SK-N-SH treated with all-trans-retinoic acid at 6 μM for 48 hours (cell line): ENCODE measurements at regions not wholly inside any gene's neighbourhood (a gene's known extent, or its start where the extent isn't known, plus 50 kb on each side); places are given as distances from the start of the nearest gene placed in this dataset.
"Not testable (repeated sequence)": the region's sequence is repeated elsewhere in the genome, so short reads cannot be mapped to it uniquely, and the experiment has no call there.

Experiments used
- ATAC-seq: fragments of 200-7000 bp; cut with Tn5 transposase; 3 replicates; pipeline ENCODE4 v1.9.1; 2020; ENCODE audit warnings: mild to moderate bottlenecking, moderate library complexity
- ARNTL ChIP-seq: fragments of 450-650 bp; formaldehyde crosslinking; IDR thresholded peaks from 2 replicates; pipeline ENCODE4 v1.5.0; 2020; ENCODE audit warnings: low read depth, mild to moderate bottlenecking, moderate library complexity, borderline replicate concordance
- BACH2 ChIP-seq: fragments of 250-450 bp; sonication (Bioruptor Pico); IDR thresholded peaks from 2 replicates; pipeline ENCODE4 v1.9.0; 2021; ENCODE audit warnings: mild to moderate bottlenecking, borderline replicate concordance
- CREB5 ChIP-seq: fragments of 250-450 bp; sonication (Bioruptor Pico); IDR thresholded peaks from 2 replicates; pipeline ENCODE4 v1.5.1; 2020; ENCODE audit warnings: low read depth, mild to moderate bottlenecking, moderate library complexity
- CSDC2 ChIP-seq: fragments of 250-450 bp; sonication (Bioruptor Pico); IDR thresholded peaks from 2 replicates; pipeline ENCODE4 v1.5.0; 2020; ENCODE audit warnings: mild to moderate bottlenecking, moderate library complexity
- CSRNP3 ChIP-seq: fragments of 250-450 bp; sonication (Bioruptor Pico); IDR thresholded peaks from 2 replicates; pipeline ENCODE4 v1.5.1; 2021; ENCODE audit warnings: mild to moderate bottlenecking, moderate library complexity
- ESRRG ChIP-seq: fragments of 250-450 bp; sonication (Bioruptor Pico); IDR thresholded peaks from 2 replicates; pipeline ENCODE4 v1.6.1; 2021; ENCODE audit warnings: mild to moderate bottlenecking
- GLIS3 ChIP-seq: fragments of 250-450 bp; sonication (Bioruptor Pico); IDR thresholded peaks from 2 replicates; pipeline ENCODE4 v1.5.0; 2020; ENCODE audit warnings: mild to moderate bottlenecking, moderate library complexity
- OSR1 ChIP-seq: fragments of 250-450 bp; sonication (Bioruptor Pico); IDR thresholded peaks from 2 replicates; pipeline ENCODE4 v1.8.0; 2022; ENCODE audit warnings: moderate library complexity, mild to moderate bottlenecking, inconsistent platforms
- PPARA ChIP-seq: fragments of 250-450 bp; sonication (Bioruptor Pico); IDR thresholded peaks from 2 replicates; pipeline ENCODE4 v1.5.0; 2020; ENCODE audit warnings: mild to moderate bottlenecking, borderline replicate concordance
- SNAI2 ChIP-seq: fragments of 250-450 bp; sonication (Bioruptor Pico); IDR thresholded peaks from 2 replicates; pipeline ENCODE4 v1.5.0; 2020; ENCODE audit warnings: mild to moderate bottlenecking, moderate library complexity
- TCF4 ChIP-seq: fragments of 250-450 bp; sonication (Bioruptor Pico); IDR thresholded peaks from 2 replicates; pipeline ENCODE4 v1.8.0; 2021; ENCODE audit warnings: mild to moderate bottlenecking, moderate library complexity, borderline replicate concordance
- TOX ChIP-seq: fragments of 250-450 bp; sonication (Bioruptor Pico); IDR thresholded peaks from 2 replicates; pipeline ENCODE4 v1.8.0; 2021; ENCODE audit warnings: mild to moderate bottlenecking, moderate library complexity, borderline replicate concordance
- TSHZ2 ChIP-seq: fragments of 250-450 bp; sonication (Bioruptor Pico); IDR thresholded peaks from 2 replicates; pipeline ENCODE4 v1.5.0; 2020; ENCODE audit warnings: mild to moderate bottlenecking, moderate library complexity
- ZC3H10 ChIP-seq: fragments of 250-450 bp; sonication (Bioruptor Pico); IDR thresholded peaks from 2 replicates; pipeline ENCODE4 v1.5.1; 2021; ENCODE audit warnings: mild to moderate bottlenecking, moderate library complexity
- ZFP3 ChIP-seq: fragments of 250-450 bp; sonication (Bioruptor Pico); IDR thresholded peaks from 2 replicates; pipeline ENCODE4 v1.5.0; 2020; ENCODE audit warnings: mild to moderate bottlenecking, moderate library complexity
- ZFP30 ChIP-seq: fragments of 450-650 bp; formaldehyde crosslinking; IDR thresholded peaks from 2 replicates; pipeline ENCODE4 v1.5.0; 2022; ENCODE audit warnings: mild to moderate bottlenecking, moderate library complexity
- ZNF565 ChIP-seq: fragments of 450-650 bp; formaldehyde crosslinking; conservative IDR thresholded peaks from 2 replicates; pipeline ENCODE4 v1.5.0; 2020; ENCODE audit warnings: low read depth, mild to moderate bottlenecking, moderate library complexity
- ZNF70 ChIP-seq: fragments of 450-650 bp; formaldehyde crosslinking; IDR thresholded peaks from 2 replicates; pipeline ENCODE4 v1.5.0; 2020; ENCODE audit warnings: mild to moderate bottlenecking, moderate library complexity
- ZNF8 ChIP-seq: fragments of 450-650 bp; formaldehyde crosslinking; IDR thresholded peaks from 2 replicates; pipeline ENCODE4 v1.5.0; 2020; ENCODE audit warnings: mild to moderate bottlenecking, moderate library complexity
- TF ChIP-seq, protein P1 (sequence below): fragments of 250-450 bp; sonication (Bioruptor Pico); IDR thresholded peaks from 2 replicates; pipeline ENCODE4 v1.8.0; 2021; ENCODE audit warnings: low read depth, mild to moderate bottlenecking, moderate library complexity, borderline replicate concordance

- ATAC-seq: no peak
- TF ChIP-seq TOX (CRISPR knock-in tag): no peak
- no peak for TF ChIP-seq ZC3H10
- TF ChIP-seq TCF4 (CRISPR knock-in tag): no peak
- no peak for TF ChIP-seq CSRNP3 (CRISPR knock-in tag)
- no peak for TF ChIP-seq OSR1
- no peak for TF ChIP-seq ARNTL (CRISPR knock-in tag)
- TF ChIP-seq CREB5 (CRISPR knock-in tag): no peak
- TF ChIP-seq SNAI2 (CRISPR knock-in tag): no peak
- no peak for TF ChIP-seq ZNF8
- TF ChIP-seq, protein P1, sequence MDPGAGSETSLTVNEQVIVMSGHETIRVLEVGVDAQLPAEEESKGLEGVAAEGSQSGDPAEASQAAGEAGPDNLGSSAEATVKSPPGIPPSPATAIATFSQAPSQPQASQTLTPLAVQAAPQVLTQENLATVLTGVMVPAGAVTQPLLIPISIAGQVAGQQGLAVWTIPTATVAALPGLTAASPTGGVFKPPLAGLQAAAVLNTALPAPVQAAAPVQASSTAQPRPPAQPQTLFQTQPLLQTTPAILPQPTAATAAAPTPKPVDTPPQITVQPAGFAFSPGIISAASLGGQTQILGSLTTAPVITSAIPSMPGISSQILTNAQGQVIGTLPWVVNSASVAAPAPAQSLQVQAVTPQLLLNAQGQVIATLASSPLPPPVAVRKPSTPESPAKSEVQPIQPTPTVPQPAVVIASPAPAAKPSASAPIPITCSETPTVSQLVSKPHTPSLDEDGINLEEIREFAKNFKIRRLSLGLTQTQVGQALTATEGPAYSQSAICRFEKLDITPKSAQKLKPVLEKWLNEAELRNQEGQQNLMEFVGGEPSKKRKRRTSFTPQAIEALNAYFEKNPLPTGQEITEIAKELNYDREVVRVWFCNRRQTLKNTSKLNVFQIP (CRISPR knock-in tag): no peak
- TF ChIP-seq ZFP30 (CRISPR knock-in tag): no peak
- TF ChIP-seq ZFP3 (CRISPR knock-in tag): no peak
- no peak for TF ChIP-seq CSDC2 (CRISPR knock-in tag)
- no peak for TF ChIP-seq BACH2 (CRISPR knock-in tag)
Measured at GRCh38 chr3:154818676-154819255, 261.4 kb upstream of the MME start.

GRCh38 chr3:154810017-154810416, 270.1 kb upstream of the MME start:
- not testable (repeated sequence) for ATAC-seq

DNA sequence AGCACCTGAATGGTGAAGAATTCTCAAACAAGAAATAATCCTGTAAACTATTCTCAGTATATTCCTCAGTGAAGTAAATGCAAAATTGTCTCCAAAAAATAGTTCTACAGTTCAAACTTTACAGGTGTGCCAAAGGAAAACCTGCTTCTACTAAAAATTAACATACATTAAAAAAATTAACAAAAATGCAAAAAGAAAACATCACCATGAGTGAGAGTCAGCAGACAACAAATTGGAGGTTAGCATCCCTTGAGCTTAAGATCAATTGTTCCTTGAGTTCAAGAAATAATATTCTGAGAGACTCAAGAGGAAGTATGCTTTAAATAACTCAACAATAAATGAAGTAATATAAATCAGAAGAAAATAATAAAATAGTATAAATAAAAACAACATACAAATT, 278.4 kb upstream of the MME start:
- no peak for ATAC-seq
- TF ChIP-seq ZC3H10: no peak
- no peak for TF ChIP-seq ZNF565 (CRISPR knock-in tag)
- no peak for TF ChIP-seq BACH2 (CRISPR knock-in tag)
- no peak for TF ChIP-seq ZNF8
- no peak for TF ChIP-seq PPARA (CRISPR knock-in tag)
- no peak for TF ChIP-seq GLIS3 (CRISPR knock-in tag)

DNA sequence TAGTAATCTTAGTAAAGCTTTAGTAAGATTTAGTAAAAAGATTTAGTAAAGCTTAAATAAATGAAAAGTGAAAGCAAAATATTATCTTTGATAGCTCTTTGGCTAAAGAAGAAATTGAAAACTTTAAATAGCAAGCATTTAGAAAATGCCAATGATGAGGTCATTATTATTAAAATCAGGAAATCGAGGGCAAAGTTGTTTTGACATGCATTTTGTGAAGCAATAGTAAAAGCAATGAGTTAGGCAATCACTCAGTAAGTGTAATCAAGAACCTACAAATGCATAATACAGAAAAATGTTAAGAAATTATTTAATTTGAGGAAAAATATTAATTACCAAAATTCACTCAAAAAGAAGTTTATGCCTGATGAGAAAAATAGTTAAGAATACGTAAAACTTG, 280.3 kb upstream of the MME start:
- TF ChIP-seq PPARA (CRISPR knock-in tag) (no peak), TOX (CRISPR knock-in tag) (no peak), CSRNP3 (CRISPR knock-in tag) (no peak), BACH2 (CRISPR knock-in tag) (no peak), SNAI2 (CRISPR knock-in tag) (no peak), ZNF70 (CRISPR knock-in tag) (no peak), ESRRG (CRISPR knock-in tag) (no peak), ZFP3 (CRISPR knock-in tag) (no peak), CREB5 (CRISPR knock-in tag) (no peak), TSHZ2 (no peak), ZNF565 (CRISPR knock-in tag) (no peak)
- TF ChIP-seq, protein P1 (CRISPR knock-in tag): no peak
- no peak for ATAC-seq
